GM21737 (cell line): ENCODE measurements at regions not wholly inside any gene's neighbourhood (a gene's known extent, or its start where the extent isn't known, plus 50 kb on each side); places are given as distances from the start of the nearest gene placed in this dataset.
"Not testable (repeated sequence)": the region's sequence is repeated elsewhere in the genome, so short reads cannot be mapped to it uniquely, and the experiment has no call there.

Source experiments
- ATAC-seq: cut with Tn5 transposase; IDR thresholded peaks from one replicate; pipeline ENCODE4 v1.9.1; 2021; ENCODE audit warnings: mild to moderate bottlenecking, moderate library complexity; ENCODE audit not compliant: unreplicated experiment

GRCh38 chr5:44935871-44936270 lies 127.1 kb downstream of the MRPS30 start:
- no peak for ATAC-seq

GRCh38 chr5:44942524-44943001 lies 133.8 kb downstream of the MRPS30 start:
- no peak for ATAC-seq

GRCh38 chr5:44943647-44944046 lies 134.9 kb downstream of the MRPS30 start:
- ATAC-seq = no peak

GRCh38 chr5:44945743-44946142 lies 137.0 kb downstream of the MRPS30 start:
- ATAC-seq = no peak

- no peak for ATAC-seq
Observed at GRCh38 chr5:44949687-44950086, 140.9 kb downstream of the MRPS30 start.

- ATAC-seq = no peak
Observed at GRCh38 chr5:44951371-44951770, 142.6 kb downstream of the MRPS30 start.

GRCh38 chr5:44952376-44952775 lies 143.6 kb downstream of the MRPS30 start:
- ATAC-seq = peak; percentile 83

- ATAC-seq = no peak
Observed at GRCh38 chr5:44953078-44953477, 144.3 kb downstream of the MRPS30 start.

- not testable (repeated sequence) for ATAC-seq
Observed at GRCh38 chr5:44958943-44959454, 150.3 kb downstream of the MRPS30 start.

- ATAC-seq = no peak
Observed at GRCh38 chr5:44969825-44970224, 161.1 kb downstream of the MRPS30 start.

- not testable (repeated sequence) for ATAC-seq
Observed at GRCh38 chr5:44970963-44971362, 162.2 kb downstream of the MRPS30 start.

GRCh38 chr5:44974813-44975212 lies 166.1 kb downstream of the MRPS30 start:
- no peak for ATAC-seq

GRCh38 chr5:44981708-44982107 lies 173.0 kb downstream of the MRPS30 start:
- no peak for ATAC-seq

GRCh38 chr5:44983006-44983405 lies 174.3 kb downstream of the MRPS30 start:
- ATAC-seq = no peak

- no peak for ATAC-seq
Observed at GRCh38 chr5:44987026-44987425, 178.3 kb downstream of the MRPS30 start.

GRCh38 chr5:44991693-44992092 lies 182.9 kb downstream of the MRPS30 start:
- no peak for ATAC-seq

- ATAC-seq = no peak
Observed at GRCh38 chr5:44993286-44993685, 184.5 kb downstream of the MRPS30 start.

GRCh38 chr5:44997506-44997905 lies 188.8 kb downstream of the MRPS30 start:
- ATAC-seq = no peak

GRCh38 chr5:45007102-45007501 lies 198.4 kb downstream of the MRPS30 start:
- ATAC-seq = not testable (repeated sequence)

- no peak for ATAC-seq
Observed at GRCh38 chr5:45017568-45017967, 208.8 kb downstream of the MRPS30 start.

- ATAC-seq = no peak
Observed at GRCh38 chr5:45029553-45029952, 220.8 kb downstream of the MRPS30 start.

- no peak for ATAC-seq
Observed at GRCh38 chr5:45035991-45036390, 227.2 kb downstream of the MRPS30 start.

- no peak for ATAC-seq
Observed at GRCh38 chr5:45037927-45038326, 229.2 kb downstream of the MRPS30 start.
